NB4 (cell line): ENCODE measurements at regions not wholly inside any gene's neighbourhood (a gene's known extent, or its start where the extent isn't known, plus 50 kb on each side); places are given as distances from the start of the nearest gene placed in this dataset.

Experiments
- DNase-seq: peaks from one replicate; pipeline ENCODE4 v3.0.0; 2010; ENCODE audit warnings: low read depth
- H3K4me3 ChIP-seq: one replicate; pipeline ENCODE4 v1.5.1; 2011; ENCODE audit warnings: mild to moderate bottlenecking, low read depth, low read length, moderate library complexity
- CTCF ChIP-seq: IDR thresholded peaks from one replicate; pipeline ENCODE4 v1.5.1; 2012; ENCODE audit warnings: low read depth, low read length
- MAX ChIP-seq: IDR thresholded peaks from 2 replicates; pipeline ENCODE4 v1.6.1; 2011; ENCODE audit warnings: low read depth, low read length
- MYC ChIP-seq: IDR thresholded peaks from 2 replicates; pipeline ENCODE4 v1.6.1; 2011; ENCODE audit warnings: low read depth, low read length
- POLR2A ChIP-seq: IDR thresholded peaks from 2 replicates; pipeline ENCODE4 v1.6.1; 2011; ENCODE audit warnings: mild to moderate bottlenecking; ENCODE audit not compliant: insufficient read length; ENCODE audit errors: extremely low read depth

- no peak for TF ChIP-seq POLR2A
- no peak for TF ChIP-seq MYC
- no peak for TF ChIP-seq MAX
- TF ChIP-seq CTCF = no peak
- DNase-seq = no peak
- no peak overlapping the region for H3K4me3 ChIP-seq
Observed at GRCh38 chr5:112668911-112669310, 68.8 kb upstream of the APC start.

DNA sequence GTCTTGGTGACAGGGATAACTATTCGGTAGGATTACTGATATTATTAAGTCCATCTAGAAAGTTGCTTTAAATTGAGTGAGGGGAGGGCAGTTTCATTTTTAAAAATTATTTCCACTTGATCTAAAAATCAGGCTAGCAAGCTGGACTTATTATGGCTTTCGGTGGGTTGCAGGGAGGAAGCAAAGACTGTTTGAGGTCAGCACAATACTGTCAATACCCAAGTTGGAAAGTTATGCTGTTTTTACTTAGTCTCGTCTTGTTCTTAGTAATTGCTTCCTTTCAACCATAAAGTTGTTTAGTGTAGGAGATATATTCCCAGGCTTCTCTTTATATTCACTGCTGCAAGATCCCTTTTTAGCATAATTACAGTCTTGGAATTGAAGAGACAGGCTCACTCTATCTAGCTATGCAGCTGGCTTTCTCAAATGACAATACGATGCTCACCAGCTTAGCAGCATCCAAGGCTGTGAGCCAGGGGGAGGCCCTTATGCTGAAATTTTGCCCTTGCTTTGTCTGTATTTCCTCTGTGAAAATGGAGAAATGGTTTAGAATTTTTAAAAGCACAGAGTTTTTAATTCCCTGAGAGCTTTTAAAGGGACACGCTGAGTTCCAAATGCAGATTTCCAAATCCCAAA is 68.2 kb upstream of the APC start:
- H3K4me3 ChIP-seq = no peak overlapping the region
- no peak for TF ChIP-seq MAX
- no peak for DNase-seq

- no peak for DNase-seq
- no peak for TF ChIP-seq CTCF
- TF ChIP-seq POLR2A = no peak
- no peak for TF ChIP-seq MAX
- no peak for TF ChIP-seq MYC
- H3K4me3 ChIP-seq = no peak overlapping the region
Observed at GRCh38 chr5:112671687-112672086, 66.0 kb upstream of the APC start.

- TF ChIP-seq POLR2A (no peak), MAX (no peak), MYC (no peak), CTCF (no peak)
- no peak for DNase-seq
- H3K4me3 ChIP-seq = no peak overlapping the region
Observed at GRCh38 chr5:112681481-112681908, 56.2 kb upstream of the APC start.

DNA sequence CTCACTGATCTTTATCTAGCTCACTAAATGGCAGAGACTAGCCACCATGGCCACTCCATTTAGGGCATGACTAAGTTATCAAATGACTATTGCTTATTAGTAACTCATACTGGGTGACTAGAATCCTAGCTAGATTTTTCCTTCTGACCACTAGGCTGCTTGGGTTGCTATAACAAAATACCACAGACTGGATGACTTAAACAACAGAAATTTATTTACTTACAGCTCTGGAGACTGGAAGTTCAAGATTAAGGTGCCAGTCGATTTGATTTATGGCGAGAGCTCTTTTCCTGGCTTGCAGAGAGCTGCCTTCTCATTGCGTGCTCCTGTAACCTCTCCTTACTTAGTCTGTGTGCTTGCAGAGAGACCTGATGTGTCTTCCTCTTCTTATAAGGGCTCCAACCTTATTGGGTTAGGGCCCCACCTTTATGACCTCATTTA is 55.0 kb upstream of the APC start:
- DNase-seq = no peak
- TF ChIP-seq POLR2A (no peak), MYC (no peak), CTCF (no peak), MAX (no peak)
- no peak overlapping the region for H3K4me3 ChIP-seq

- no peak overlapping the region for H3K4me3 ChIP-seq
- no peak for DNase-seq
- TF ChIP-seq MYC (no peak), CTCF (no peak), POLR2A (no peak), MAX (no peak)
Observed at GRCh38 chr5:112684121-112684520, 53.6 kb upstream of the APC start.
